PC-9 (cell line): ENCODE measurements at regions not wholly inside any gene's neighbourhood (a gene's known extent, or its start where the extent isn't known, plus 50 kb on each side); places are given as distances from the start of the nearest gene placed in this dataset.

Experiments
- BruUV-seq: library from RNA; stranded (reverse); fragments of 400-500 nt; replicated peaks from 2 replicates; lab custom pipeline; 2021; lab: Mats Ljungman, UMichigan
- CTCF ChIA-PET: fragments of 300-600 bp; sonication (Branson Sonifier 250); formaldehyde crosslinking; loops from one replicate; lab custom pipeline; 2022; ENCODE audit warnings: antibody characterized with exemption; lab: Charles Lee
- POLR2A ChIA-PET: fragments of 300-600 bp; sonication (Branson Sonifier 250); formaldehyde crosslinking; loops from one replicate; lab custom pipeline; 2022; ENCODE audit warnings: antibody characterized with exemption; ENCODE audit not compliant: unreplicated experiment; lab: Charles Lee
- DNase-seq, 2 experiments: peaks; one replicate each; pipeline versions ENCODE4 v3.0.0 to v3.0.0-alpha.2; 2015 to 2022; ENCODE audit warnings: mixed read lengths in 1 of 2
- H2AFZ ChIP-seq: fragments of 200-600 bp; sonication (generic); 2 replicates; pipeline ENCODE4 v1.8.1; 2017; ENCODE audit warnings: antibody characterized with exemption
- H3F3A ChIP-seq: fragments of 200-600 bp; sonication (generic); 2 replicates; pipeline ENCODE4 v1.8.1; 2017; ENCODE audit warnings: antibody characterized with exemption, mild to moderate bottlenecking, low read depth; ENCODE audit not compliant: insufficient read depth
- H3K27ac ChIP-seq: fragments of 200-600 bp; sonication (generic); 2 replicates; pipeline ENCODE4 v1.6.1; 2016; ENCODE audit warnings: mixed run types
- H3K27me3 ChIP-seq: fragments of 200-600 bp; sonication (generic); 2 replicates; pipeline ENCODE4 v1.6.1; 2016; ENCODE audit warnings: low read depth, mixed run types; ENCODE audit not compliant: insufficient read depth
- H3K36me3 ChIP-seq: fragments of 200-600 bp; sonication (generic); 2 replicates; pipeline ENCODE4 v1.6.1; 2016; ENCODE audit warnings: low read depth, mixed run types
- H3K4me1 ChIP-seq: fragments of 200-600 bp; sonication (generic); replicated peaks from 2 replicates; pipeline ENCODE4 v1.6.1; 2016; ENCODE audit warnings: mixed run types; ENCODE audit not compliant: insufficient read depth
- H3K4me2 ChIP-seq: fragments of 200-600 bp; sonication (generic); 2 replicates; pipeline ENCODE4 v1.6.1; 2017; ENCODE audit warnings: mixed run types
- H3K4me3 ChIP-seq: fragments of 200-600 bp; sonication (generic); 2 replicates; pipeline ENCODE4 v1.6.1; 2016; ENCODE audit warnings: mixed run types
- H3K79me2 ChIP-seq: fragments of 200-600 bp; sonication (generic); 2 replicates; pipeline ENCODE4 v1.6.1; 2017; ENCODE audit warnings: low read depth, mixed run types
- H3K9me2 ChIP-seq: fragments of 200-600 bp; sonication (generic); 2 replicates; pipeline ENCODE4 v1.8.1; 2017; ENCODE audit warnings: mild to moderate bottlenecking; ENCODE audit not compliant: insufficient read depth
- H3K9me3 ChIP-seq: fragments of 200-600 bp; sonication (generic); 2 replicates; pipeline ENCODE4 v1.8.1; 2016; ENCODE audit warnings: low read depth; ENCODE audit not compliant: insufficient read depth
- H4K20me1 ChIP-seq: fragments of 200-600 bp; sonication (generic); 2 replicates; pipeline ENCODE4 v1.8.1; 2017; ENCODE audit not compliant: insufficient read depth
- EZH2 ChIP-seq: fragments of 200-600 bp; sonication (generic); IDR thresholded peaks from 2 replicates; pipeline ENCODE4 v1.8.0; 2017; ENCODE audit warnings: antibody characterized with exemption, low read depth
- intact Hi-C: fragments of 100-400 bp; cut with micrococcal nuclease; formaldehyde crosslinking; loops from one replicate; pipeline ENCODE4 v1.10.0; 2022; ENCODE audit not compliant: unreplicated experiment
- TF ChIP-seq, protein P1 (sequence below): fragments of 200-600 bp; sonication (generic); conservative IDR thresholded peaks from 2 replicates; pipeline ENCODE4 v1.6.1; 2017; ENCODE audit warnings: mixed run types, antibody characterized with exemption, mild to moderate bottlenecking, moderate library complexity

DNA sequence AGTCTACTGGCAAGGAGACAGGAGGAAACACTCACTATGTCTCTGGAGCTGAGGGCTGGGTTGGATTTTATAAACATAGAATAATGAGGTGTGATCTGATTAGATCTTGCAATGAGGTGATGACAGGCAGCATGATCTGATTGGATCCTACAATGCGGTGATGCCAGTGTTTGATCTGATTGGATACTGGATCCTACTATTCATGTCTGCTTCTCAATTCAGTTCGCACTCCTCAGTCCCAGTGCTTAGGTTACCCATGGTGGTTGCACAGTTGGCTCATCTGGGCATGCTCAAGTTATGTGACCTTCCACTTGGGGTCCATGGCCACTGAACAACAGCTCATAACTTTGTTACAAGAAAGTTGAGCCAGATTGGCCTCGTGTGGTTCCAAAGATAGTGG is 469.5 kb downstream of the TSHZ3 start:
- Histone ChIP-seq H3K9me2 (no peaks in the 10 kb centered on the region), H3K79me2 (no peaks in the 10 kb centered on the region), H3K4me1 (no peaks in the 10 kb centered on the region), H4K20me1 (no peaks in the 10 kb centered on the region), H3F3A (no peaks in the 10 kb centered on the region), H3K4me2 (no peak overlapping the region), H3K36me3 (no peaks in the 10 kb centered on the region), H3K9me3 (no peaks in the 10 kb centered on the region), H3K27me3 (peaks cover 3% of the 10 kb centered on the region; the same call in 1 of the 2 replicates), H3K4me3 (no peak overlapping the region), H2AFZ (no peak overlapping the region), H3K27ac (no peak overlapping the region)
- BruUV-seq, result no TSS peak
- TF ChIP-seq EZH2, result no peak
- TF ChIP-seq, protein P1, sequence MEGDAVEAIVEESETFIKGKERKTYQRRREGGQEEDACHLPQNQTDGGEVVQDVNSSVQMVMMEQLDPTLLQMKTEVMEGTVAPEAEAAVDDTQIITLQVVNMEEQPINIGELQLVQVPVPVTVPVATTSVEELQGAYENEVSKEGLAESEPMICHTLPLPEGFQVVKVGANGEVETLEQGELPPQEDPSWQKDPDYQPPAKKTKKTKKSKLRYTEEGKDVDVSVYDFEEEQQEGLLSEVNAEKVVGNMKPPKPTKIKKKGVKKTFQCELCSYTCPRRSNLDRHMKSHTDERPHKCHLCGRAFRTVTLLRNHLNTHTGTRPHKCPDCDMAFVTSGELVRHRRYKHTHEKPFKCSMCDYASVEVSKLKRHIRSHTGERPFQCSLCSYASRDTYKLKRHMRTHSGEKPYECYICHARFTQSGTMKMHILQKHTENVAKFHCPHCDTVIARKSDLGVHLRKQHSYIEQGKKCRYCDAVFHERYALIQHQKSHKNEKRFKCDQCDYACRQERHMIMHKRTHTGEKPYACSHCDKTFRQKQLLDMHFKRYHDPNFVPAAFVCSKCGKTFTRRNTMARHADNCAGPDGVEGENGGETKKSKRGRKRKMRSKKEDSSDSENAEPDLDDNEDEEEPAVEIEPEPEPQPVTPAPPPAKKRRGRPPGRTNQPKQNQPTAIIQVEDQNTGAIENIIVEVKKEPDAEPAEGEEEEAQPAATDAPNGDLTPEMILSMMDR, result no peak
- intact Hi-C loops, result no loop called here
- no peak for DNase-seq
- ChIA-PET CTCF (no interaction called here), POLR2A (no interaction called here)

DNA sequence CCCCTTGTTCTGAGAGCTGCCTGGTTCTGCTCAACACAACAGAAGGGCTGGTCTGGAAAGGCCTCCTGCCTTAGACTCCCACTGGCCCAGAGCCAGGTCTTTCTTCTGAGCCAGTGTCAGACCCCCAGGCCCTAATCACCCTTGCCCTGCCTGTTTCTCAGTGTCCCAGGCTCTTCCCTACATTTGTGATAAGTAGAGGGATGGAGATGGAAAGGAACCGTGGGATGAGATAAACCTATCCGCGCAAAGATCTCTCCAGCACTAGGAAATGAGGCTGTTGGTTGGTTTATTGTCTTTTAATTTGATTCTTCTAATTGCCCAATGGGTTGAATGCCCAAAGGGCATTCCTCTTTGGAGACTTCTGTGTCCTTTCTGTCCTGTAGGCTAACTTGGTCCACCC is 470.0 kb downstream of the TSHZ3 start:
- H3K9me2 ChIP-seq, result no peaks in the 10 kb centered on the region
- no peak overlapping the region for H2AFZ ChIP-seq
- CTCF ChIA-PET, result no interaction called here
- intact Hi-C loops, result no loop called here
- no peak overlapping the region for H3K4me3 ChIP-seq
- BruUV-seq, result no TSS peak
- H3K27ac ChIP-seq, result no peak overlapping the region
- H3K36me3 ChIP-seq, result no peaks in the 10 kb centered on the region
- H3K4me2 ChIP-seq, result no peak overlapping the region
- H3F3A ChIP-seq, result no peaks in the 10 kb centered on the region
- no peaks in the 10 kb centered on the region for H3K79me2 ChIP-seq
- DNase-seq, result no peak
- TF ChIP-seq, protein P1, result no peak
- TF ChIP-seq EZH2, result no peak
- peaks cover 1% of the 10 kb centered on the region; the same call in 1 of the 2 replicates for H3K27me3 ChIP-seq
- H3K9me3 ChIP-seq, result no peaks in the 10 kb centered on the region
- POLR2A ChIA-PET, result no interaction called here
- no peaks in the 10 kb centered on the region for H3K4me1 ChIP-seq
- no peaks in the 10 kb centered on the region for H4K20me1 ChIP-seq

DNA sequence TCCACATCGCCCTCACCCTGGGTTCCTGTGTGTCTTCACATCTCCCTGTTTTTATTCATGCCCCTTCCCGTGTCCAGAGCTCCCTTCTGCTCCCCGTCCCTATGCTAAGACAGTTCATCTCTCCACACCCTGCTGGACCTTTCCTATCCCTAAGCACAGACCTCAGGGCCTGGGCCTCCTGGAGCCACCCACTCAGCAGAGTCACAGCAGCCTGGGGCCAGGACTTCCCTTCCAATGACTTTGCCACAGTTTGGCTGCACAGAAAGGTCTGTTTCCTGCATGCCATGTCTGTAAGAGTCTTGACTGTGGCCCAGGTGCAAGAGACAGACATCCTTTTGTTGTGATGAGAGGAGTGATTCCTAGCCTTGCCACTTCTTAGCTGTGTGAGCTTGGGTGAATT is 470.7 kb downstream of the TSHZ3 start:
- no peaks in the 10 kb centered on the region for H3K4me1 ChIP-seq
- TF ChIP-seq, protein P1, result no peak
- TF ChIP-seq EZH2, result no peak
- no peak overlapping the region for H3K4me3 ChIP-seq
- H3K9me3 ChIP-seq, result no peaks in the 10 kb centered on the region
- no peak for DNase-seq
- no peaks in the 10 kb centered on the region for H3K79me2 ChIP-seq
- no peak overlapping the region for H2AFZ ChIP-seq
- CTCF ChIA-PET, result no interaction called here
- no peak overlapping the region for H3K4me2 ChIP-seq
- intact Hi-C loops, result no loop called here
- no peak overlapping the region for H3K27ac ChIP-seq
- no peaks in the 10 kb centered on the region for H3K36me3 ChIP-seq
- POLR2A ChIA-PET, result no interaction called here
- no peaks in the 10 kb centered on the region for H4K20me1 ChIP-seq
- no peaks in the 10 kb centered on the region for H3K27me3 ChIP-seq
- H3K9me2 ChIP-seq, result no peaks in the 10 kb centered on the region
- no peaks in the 10 kb centered on the region for H3F3A ChIP-seq
- no TSS peak for BruUV-seq
